ENCODE measurements at regions not wholly inside any gene's neighbourhood (a gene's known extent, or its start where the extent isn't known, plus 50 kb on each side); places are given as distances from the start of the nearest gene placed in this dataset.

- TF ChIP-seq CTCF (IDR thresholded peaks at IDR 0.05; ENCODE audit: insufficient read depth, low read length, poor library complexity, severe bottlenecking) = no peak
- no peaks in the 10 kb centered on the region for H3K27me3 ChIP-seq (replicated peaks; ENCODE audit: control insufficient read depth, insufficient read depth, low read length)
- DNase-seq (ENCODE audit: extremely low read depth, insufficient read length) = no peak
- H3K4me3 ChIP-seq (replicated peaks; ENCODE audit: low read depth, low read length) = no peak overlapping the region
- H3K36me3 ChIP-seq (ENCODE audit: control insufficient read depth, insufficient read depth, low read length) = no peaks in the 10 kb centered on the region
Measured at GRCh38 chr3:70824773-70825172, 512.3 kb upstream of the MDFIC2 start.

GRCh38 chr3:70824078-70824477 is 511.6 kb upstream of the MDFIC2 start:
- no peaks in the 10 kb centered on the region for H3K36me3 ChIP-seq (ENCODE audit: control insufficient read depth, insufficient read depth, low read length)
- DNase-seq (ENCODE audit: extremely low read depth, insufficient read length) = no peak
- no peak for TF ChIP-seq CTCF (IDR thresholded peaks at IDR 0.05; ENCODE audit: insufficient read depth, low read length, poor library complexity, severe bottlenecking)
- H3K27me3 ChIP-seq (replicated peaks; ENCODE audit: control insufficient read depth, insufficient read depth, low read length) = no peaks in the 10 kb centered on the region
- H3K4me3 ChIP-seq (replicated peaks; ENCODE audit: low read depth, low read length) = no peak overlapping the region

GRCh38 chr3:70823622-70824021 is 511.2 kb upstream of the MDFIC2 start:
- H3K4me3 ChIP-seq (replicated peaks; ENCODE audit: low read depth, low read length) = no peak overlapping the region
- DNase-seq (ENCODE audit: extremely low read depth, insufficient read length) = no peak
- H3K27me3 ChIP-seq (replicated peaks; ENCODE audit: control insufficient read depth, insufficient read depth, low read length) = no peaks in the 10 kb centered on the region
- H3K36me3 ChIP-seq (ENCODE audit: control insufficient read depth, insufficient read depth, low read length) = no peaks in the 10 kb centered on the region
- TF ChIP-seq CTCF (IDR thresholded peaks at IDR 0.05; ENCODE audit: insufficient read depth, low read length, poor library complexity, severe bottlenecking) = no peak

GRCh38 chr3:70822669-70823068 is 510.2 kb upstream of the MDFIC2 start:
- TF ChIP-seq CTCF (IDR thresholded peaks at IDR 0.05; ENCODE audit: insufficient read depth, low read length, poor library complexity, severe bottlenecking) = no peak
- no peaks in the 10 kb centered on the region for H3K27me3 ChIP-seq (replicated peaks; ENCODE audit: control insufficient read depth, insufficient read depth, low read length)
- DNase-seq (ENCODE audit: extremely low read depth, insufficient read length) = no peak
- H3K4me3 ChIP-seq (replicated peaks; ENCODE audit: low read depth, low read length) = no peak overlapping the region
- no peaks in the 10 kb centered on the region for H3K36me3 ChIP-seq (ENCODE audit: control insufficient read depth, insufficient read depth, low read length)

- H3K36me3 ChIP-seq (ENCODE audit: control insufficient read depth, insufficient read depth, low read length) = no peaks in the 10 kb centered on the region
- H3K27me3 ChIP-seq (replicated peaks; ENCODE audit: control insufficient read depth, insufficient read depth, low read length) = no peaks in the 10 kb centered on the region
- no peak for TF ChIP-seq CTCF (IDR thresholded peaks at IDR 0.05; ENCODE audit: insufficient read depth, low read length, poor library complexity, severe bottlenecking)
- DNase-seq (ENCODE audit: extremely low read depth, insufficient read length) = no peak
- no peak overlapping the region for H3K4me3 ChIP-seq (replicated peaks; ENCODE audit: low read depth, low read length)
Measured at GRCh38 chr3:70821602-70822001, 509.2 kb upstream of the MDFIC2 start.

GRCh38 chr3:70820397-70820796 is 508.0 kb upstream of the MDFIC2 start:
- no peak for DNase-seq (ENCODE audit: extremely low read depth, insufficient read length)
- H3K27me3 ChIP-seq (replicated peaks; ENCODE audit: control insufficient read depth, insufficient read depth, low read length) = no peaks in the 10 kb centered on the region
- H3K36me3 ChIP-seq (ENCODE audit: control insufficient read depth, insufficient read depth, low read length) = no peaks in the 10 kb centered on the region
- H3K4me3 ChIP-seq (replicated peaks; ENCODE audit: low read depth, low read length) = no peak overlapping the region
- TF ChIP-seq CTCF (IDR thresholded peaks at IDR 0.05; ENCODE audit: insufficient read depth, low read length, poor library complexity, severe bottlenecking) = no peak

Measured in GM06990 (cell line).